OCI-LY7 (cell line): ENCODE measurements at regions not wholly inside any gene's neighbourhood (a gene's known extent, or its start where the extent isn't known, plus 50 kb on each side); places are given as distances from the start of the nearest gene placed in this dataset.

Experiments used
- CTCF ChIP-seq: fragments of 200-600 bp; sonication (generic); conservative IDR thresholded peaks from 2 replicates; pipeline ENCODE4 v1.5.1; 2014; ENCODE audit warnings: mild to moderate bottlenecking, antibody characterized with exemption, low read length, moderate library complexity, mixed read lengths
- EZH2phosphoT487 ChIP-seq: fragments of 200-600 bp; sonication (generic); IDR thresholded peaks from 2 replicates; pipeline ENCODE4 v1.6.1; 2018; ENCODE audit warnings: low read depth, borderline replicate concordance, mild to moderate bottlenecking, mixed run types, antibody characterized with exemption, low read length, moderate library complexity, mixed read lengths

GRCh38 chr15:61500951-61501620, 272.0 kb upstream of the RORA start:
- no peak for TF ChIP-seq CTCF
- TF ChIP-seq EZH2phosphoT487: no peak
